Subcutaneous abdominal adipose tissue (tissue), 5 donors: ENCODE measurements at regions not wholly inside any gene's neighbourhood (a gene's known extent, or its start where the extent isn't known, plus 50 kb on each side); places are given as distances from the start of the nearest gene placed in this dataset.

Source experiments
- H3K27ac ChIP-seq: one replicate; pipeline ENCODE4 v1.7.0; 2013; ENCODE audit warnings: low read depth, mild to moderate bottlenecking, inconsistent platforms, low read length, moderate library complexity
- H3K27me3 ChIP-seq, 5 donors: one replicate each; pipeline ENCODE4 v1.7.0; 2013; ENCODE audit warnings: low read length in 5 of 5, inconsistent platforms in 1 of 5; ENCODE audit not compliant: control insufficient read depth in 5 of 5, insufficient read depth in 4 of 5
- H3K36me3 ChIP-seq, 5 donors: one replicate each; pipeline ENCODE4 v1.7.0; 2013; ENCODE audit warnings: low read length in 5 of 5; ENCODE audit not compliant: control insufficient read depth in 5 of 5, insufficient read depth in 5 of 5
- H3K4me1 ChIP-seq, 5 donors: one replicate each; pipeline ENCODE4 v1.7.0; 2013; ENCODE audit warnings: low read length in 5 of 5, mild to moderate bottlenecking in 3 of 5, moderate library complexity in 1 of 5; ENCODE audit not compliant: control insufficient read depth in 5 of 5, insufficient read depth in 5 of 5
- H3K4me3 ChIP-seq, 5 donors: one replicate each; pipeline ENCODE4 v1.7.0; 2013; ENCODE audit warnings: low read length in 5 of 5, low read depth in 1 of 5
- H3K9ac ChIP-seq, 5 donors: one replicate each; pipeline ENCODE4 v1.7.0; 2013; ENCODE audit warnings: low read length in 5 of 5, mild to moderate bottlenecking in 4 of 5, moderate library complexity in 3 of 5
- H3K9me3 ChIP-seq, 5 donors: one replicate each; pipeline ENCODE4 v1.7.0; 2013; ENCODE audit warnings: low read length in 5 of 5; ENCODE audit not compliant: control insufficient read depth in 5 of 5
- donor health status: healthy.
- donor health status: healthy.
- donor health status: healthy.
- donor health status: healthy.
- donor health status: healthy.

- Histone ChIP-seq H3K4me3 (no peak overlapping the region), H3K27me3 (no peaks in the 10 kb centered on the region), H3K27ac (no peak overlapping the region)
These were observed 150.2 kb downstream of the SLC30A10 start for GRCh38 chr1:219778110-219778509.

GRCh38 chr1:219774386-219774785, 154.0 kb downstream of the SLC30A10 start:
- Histone ChIP-seq H3K27me3 (no peaks in the 10 kb centered on the region), H3K9me3 (peaks cover 0 to 3% (median 0%) of the 10 kb centered on the region in 5 donors), H3K4me1 (no peaks in the 10 kb centered on the region), H3K27ac (no peak overlapping the region), H3K36me3 (no peaks in the 10 kb centered on the region), H3K4me3 (no peak overlapping the region), H3K9ac (no peak overlapping the region)

More at GRCh38 chr1:219778110-219778509, 150.2 kb downstream of the SLC30A10 start:
- no peaks in the 10 kb centered on the region for H3K36me3 ChIP-seq
- H3K4me1 ChIP-seq = no peaks in the 10 kb centered on the region
- H3K9ac ChIP-seq = no peak overlapping the region
- H3K9me3 ChIP-seq = no peaks in the 10 kb centered on the region

GRCh38 chr1:219773775-219774174, 154.6 kb downstream of the SLC30A10 start:
- no peak overlapping the region for H3K4me3 ChIP-seq
- H3K4me1 ChIP-seq = no peaks in the 10 kb centered on the region
- H3K27ac ChIP-seq = no peak overlapping the region
- H3K9me3 ChIP-seq = peaks cover 0 to 3% (median 0%) of the 10 kb centered on the region in 5 donors
- H3K36me3 ChIP-seq = no peaks in the 10 kb centered on the region
- H3K9ac ChIP-seq = no peak overlapping the region
- H3K27me3 ChIP-seq = no peaks in the 10 kb centered on the region

GRCh38 chr1:219773110-219773509, 155.2 kb downstream of the SLC30A10 start:
- Histone ChIP-seq H3K9me3 (peaks cover 0 to 3% (median 0%) of the 10 kb centered on the region in 5 donors), H3K27me3 (no peaks in the 10 kb centered on the region), H3K9ac (no peak overlapping the region), H3K4me1 (no peaks in the 10 kb centered on the region), H3K4me3 (no peak overlapping the region), H3K27ac (no peak overlapping the region), H3K36me3 (no peaks in the 10 kb centered on the region)

- H3K9me3 ChIP-seq = peaks cover 0 to 3% (median 0%) of the 10 kb centered on the region in 5 donors
- H3K4me1 ChIP-seq = no peaks in the 10 kb centered on the region
- H3K27me3 ChIP-seq = no peaks in the 10 kb centered on the region
- no peak overlapping the region for H3K4me3 ChIP-seq
- H3K9ac ChIP-seq = no peak overlapping the region
- H3K27ac ChIP-seq = no peak overlapping the region
- no peaks in the 10 kb centered on the region for H3K36me3 ChIP-seq
These were observed 155.9 kb downstream of the SLC30A10 start for GRCh38 chr1:219772265-219773036.

- H3K4me3 ChIP-seq = no peak overlapping the region
- no peak overlapping the region for H3K27ac ChIP-seq
- H3K9me3 ChIP-seq = peaks cover 0 to 3% (median 0%) of the 10 kb centered on the region in 5 donors
- no peaks in the 10 kb centered on the region for H3K4me1 ChIP-seq
- H3K36me3 ChIP-seq = no peaks in the 10 kb centered on the region
- H3K9ac ChIP-seq = no peak overlapping the region
- H3K27me3 ChIP-seq = no peaks in the 10 kb centered on the region
These were observed 157.3 kb downstream of the SLC30A10 start for GRCh38 chr1:219771080-219771479.

GRCh38 chr1:219763321-219763720, 150.4 kb upstream of the ZC3H11B start:
- Histone ChIP-seq H3K27me3 (no peaks in the 10 kb centered on the region), H3K9me3 (no peaks in the 10 kb centered on the region), H3K36me3 (no peaks in the 10 kb centered on the region), H3K9ac (no peak overlapping the region), H3K27ac (no peak overlapping the region), H3K4me3 (no peak overlapping the region), H3K4me1 (no peaks in the 10 kb centered on the region)

GRCh38 chr1:219761208-219761860, 148.4 kb upstream of the ZC3H11B start:
- H3K27ac ChIP-seq = no peak overlapping the region
- no peaks in the 10 kb centered on the region for H3K27me3 ChIP-seq
- H3K4me3 ChIP-seq = no peak overlapping the region
- no peak overlapping the region for H3K9ac ChIP-seq
- H3K9me3 ChIP-seq = no peaks in the 10 kb centered on the region
- H3K36me3 ChIP-seq = no peaks in the 10 kb centered on the region
- H3K4me1 ChIP-seq = peaks cover 0 to 3% (median 0%) of the 10 kb centered on the region in 5 donors

- H3K27ac ChIP-seq = no peak overlapping the region
- H3K9me3 ChIP-seq = no peaks in the 10 kb centered on the region
- H3K4me3 ChIP-seq = no peak overlapping the region
- no peaks in the 10 kb centered on the region for H3K27me3 ChIP-seq
- H3K4me1 ChIP-seq = peaks cover 0 to 3% (median 0%) of the 10 kb centered on the region in 5 donors
- H3K36me3 ChIP-seq = no peaks in the 10 kb centered on the region
- no peak overlapping the region for H3K9ac ChIP-seq
These were observed 146.2 kb upstream of the ZC3H11B start for GRCh38 chr1:219759095-219759494.

- Histone ChIP-seq H3K27me3 (peaks cover 0 to 3% (median 0%) of the 10 kb centered on the region in 5 donors), H3K4me1 (peaks cover 0 to 3% (median 0%) of the 10 kb centered on the region in 5 donors), H3K36me3 (no peaks in the 10 kb centered on the region), H3K27ac (no peak overlapping the region), H3K9ac (no peak overlapping the region), H3K4me3 (no peak overlapping the region), H3K9me3 (no peaks in the 10 kb centered on the region)
These were observed 145.0 kb upstream of the ZC3H11B start for GRCh38 chr1:219757890-219758289.
